Testis (tissue), 2 donors: ENCODE measurements at regions not wholly inside any gene's neighbourhood (a gene's known extent, or its start where the extent isn't known, plus 50 kb on each side); places are given as distances from the start of the nearest gene placed in this dataset.

ENCODE experiments used
- DNase-seq: peaks from one replicate; pipeline ENCODE4 v3.0.0-alpha.2; 2019
- H3K27ac ChIP-seq, 2 donors: fragments of 200-600 bp; sonication (generic); one replicate each; pipeline ENCODE4 v1.5.1; 2019
- H3K27me3 ChIP-seq: fragments of 200-600 bp; sonication (generic); one replicate; pipeline ENCODE4 v1.5.1; 2019
- H3K36me3 ChIP-seq: fragments of 200-600 bp; sonication (generic); one replicate; pipeline ENCODE4 v1.5.1; 2017; ENCODE audit warnings: low read depth; ENCODE audit errors: missing control alignments
- H3K4me1 ChIP-seq: fragments of 200-600 bp; sonication (generic); one replicate; pipeline ENCODE4 v1.5.1; 2019
- H3K4me3 ChIP-seq, 2 donors: fragments of 200-600 bp; sonication (generic); one replicate each; pipeline ENCODE4 v1.5.1; 2017 to 2019
- H3K9me3 ChIP-seq: fragments of 200-600 bp; sonication (generic); one replicate; pipeline ENCODE4 v1.5.1; 2017
- POLR2A ChIP-seq: fragments of 450-650 bp; IDR thresholded peaks from one replicate; pipeline ENCODE4 v1.6.1; 2017; ENCODE audit warnings: antibody characterized with exemption, mild to moderate bottlenecking, moderate library complexity
- WGBS, 2 donors: methylation state at CpG; one replicate each; pipeline ENCODE4 v1.1.5; 2018; 5-methylcytosine and 5-hydroxymethylcytosine counted together
- intact Hi-C: fragments of 100-400 bp; cut with DNase I; formaldehyde crosslinking; loops from one replicate; pipeline ENCODE4 v1.15.1; 2023; ENCODE audit warnings: low total_unique reads
- TF ChIP-seq, protein P1 (sequence below), 3 experiments: fragments of 450-650 bp in 2 of 3; fragments of 200-600 bp in 1 of 3; sonication (generic) in 1 of 3; IDR thresholded peaks; one replicate each; pipeline ENCODE4 v1.5.1; 2016 to 2019; ENCODE audit warnings: antibody characterized with exemption in 3 of 3, mild to moderate bottlenecking in 2 of 3, moderate library complexity in 1 of 3

DNA sequence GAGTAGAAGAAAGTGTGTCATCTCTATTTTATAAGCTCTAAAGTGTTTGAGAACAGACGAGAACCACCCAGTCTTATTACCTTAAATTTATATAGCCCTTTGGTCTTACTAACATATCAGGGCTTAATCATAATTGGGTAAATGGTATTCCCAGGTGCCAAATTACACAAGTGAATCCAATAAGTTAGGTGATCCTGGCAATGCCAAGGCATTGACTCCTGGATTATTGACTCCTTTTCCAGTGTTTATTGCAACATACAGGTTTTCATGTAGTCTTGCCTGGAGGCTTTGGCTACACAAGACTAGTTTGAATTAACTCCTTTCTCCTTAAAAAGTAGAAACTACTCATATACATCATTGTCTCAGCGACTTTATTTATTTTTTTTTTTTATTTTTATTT, 59.7 kb upstream of the MAPRE2 start:
- 77 to 80% methylated on average over 2 of the region's 2 CpGs for WGBS, 2 donors
- intact Hi-C loops = no loop called here
- H3K9me3 ChIP-seq = no peaks in the 10 kb centered on the region

DNA sequence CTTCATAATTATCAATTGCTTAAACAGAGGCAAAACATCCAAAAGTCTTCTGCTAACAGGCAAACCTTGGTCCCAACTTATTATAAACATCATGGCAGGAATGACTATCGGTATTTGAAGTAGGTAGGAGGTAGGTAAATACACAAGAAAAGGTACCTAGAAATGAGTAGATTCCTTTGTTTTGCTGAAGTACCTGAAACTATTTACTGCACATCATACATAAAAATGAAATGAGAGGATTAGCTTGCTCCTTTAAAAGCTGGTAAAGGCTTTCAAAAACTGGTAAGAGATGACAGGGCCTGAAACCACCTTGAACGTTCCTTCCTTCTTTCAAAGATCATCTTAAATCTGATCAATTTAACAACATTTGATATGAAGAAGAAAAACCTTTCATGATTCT, 55.2 kb upstream of the MAPRE2 start:
- Histone ChIP-seq H3K4me3 (no peak overlapping the region), H3K36me3 (no peaks in the 10 kb centered on the region), H3K4me1 (no peaks in the 10 kb centered on the region), H3K27me3 (no peaks in the 10 kb centered on the region), H3K27ac (no peak overlapping the region), H3K9me3 (no peaks in the 10 kb centered on the region)
- no peak for DNase-seq
- intact Hi-C loops = no loop called here
- 80 to 94% methylated on average over 2 of the region's 2 CpGs for WGBS, 2 donors
- TF ChIP-seq, protein P1, sequence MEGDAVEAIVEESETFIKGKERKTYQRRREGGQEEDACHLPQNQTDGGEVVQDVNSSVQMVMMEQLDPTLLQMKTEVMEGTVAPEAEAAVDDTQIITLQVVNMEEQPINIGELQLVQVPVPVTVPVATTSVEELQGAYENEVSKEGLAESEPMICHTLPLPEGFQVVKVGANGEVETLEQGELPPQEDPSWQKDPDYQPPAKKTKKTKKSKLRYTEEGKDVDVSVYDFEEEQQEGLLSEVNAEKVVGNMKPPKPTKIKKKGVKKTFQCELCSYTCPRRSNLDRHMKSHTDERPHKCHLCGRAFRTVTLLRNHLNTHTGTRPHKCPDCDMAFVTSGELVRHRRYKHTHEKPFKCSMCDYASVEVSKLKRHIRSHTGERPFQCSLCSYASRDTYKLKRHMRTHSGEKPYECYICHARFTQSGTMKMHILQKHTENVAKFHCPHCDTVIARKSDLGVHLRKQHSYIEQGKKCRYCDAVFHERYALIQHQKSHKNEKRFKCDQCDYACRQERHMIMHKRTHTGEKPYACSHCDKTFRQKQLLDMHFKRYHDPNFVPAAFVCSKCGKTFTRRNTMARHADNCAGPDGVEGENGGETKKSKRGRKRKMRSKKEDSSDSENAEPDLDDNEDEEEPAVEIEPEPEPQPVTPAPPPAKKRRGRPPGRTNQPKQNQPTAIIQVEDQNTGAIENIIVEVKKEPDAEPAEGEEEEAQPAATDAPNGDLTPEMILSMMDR (IDR thresholded peaks at IDR 0.05) = no peak
- TF ChIP-seq POLR2A = no peak

More for the DNA sequence above, 59.7 kb upstream of the MAPRE2 start:
- H3K27me3 ChIP-seq = no peaks in the 10 kb centered on the region
- H3K4me1 ChIP-seq = peaks cover 14% of the 10 kb centered on the region
- DNase-seq = no peak
- no peak overlapping the region for H3K4me3 ChIP-seq
- no peak overlapping the region for H3K27ac ChIP-seq
- no peaks in the 10 kb centered on the region for H3K36me3 ChIP-seq
- TF ChIP-seq, protein P1 (IDR thresholded peaks at IDR 0.05) = no peak
- no peak for TF ChIP-seq POLR2A

DNA sequence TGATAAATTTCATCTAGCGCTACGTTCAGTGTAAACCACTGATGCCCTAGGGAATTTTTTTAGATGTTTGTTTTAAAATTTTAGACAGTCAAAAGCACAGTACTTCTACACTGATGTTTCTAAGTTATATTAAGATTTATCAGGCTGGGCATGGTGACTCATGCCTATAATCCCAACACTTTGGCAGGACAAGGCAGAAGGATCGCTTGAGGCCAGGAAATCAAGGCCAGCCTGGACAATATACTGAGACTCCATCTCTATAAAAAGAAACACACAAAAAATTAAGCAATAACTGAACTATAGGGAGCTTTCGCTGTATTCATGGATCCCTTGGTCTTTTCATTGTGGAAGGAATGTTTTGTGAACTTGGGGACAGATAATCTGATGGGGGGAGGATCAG, 50.6 kb upstream of the MAPRE2 start:
- no peaks in the 10 kb centered on the region for H3K27me3 ChIP-seq
- no peaks in the 10 kb centered on the region for H3K9me3 ChIP-seq
- H3K27ac ChIP-seq = no peak overlapping the region
- H3K36me3 ChIP-seq = no peaks in the 10 kb centered on the region
- no peaks in the 10 kb centered on the region for H3K4me1 ChIP-seq
- TF ChIP-seq POLR2A = no peak
- TF ChIP-seq, protein P1 (IDR thresholded peaks at IDR 0.05) = no peak
- 82 to 88% methylated on average over 4 of the region's 4 CpGs for WGBS, 2 donors
- DNase-seq = no peak
- H3K4me3 ChIP-seq = no peak overlapping the region
- intact Hi-C loops = no loop called here

- Histone ChIP-seq H3K4me1 (no peaks in the 10 kb centered on the region), H3K27ac (no peak overlapping the region), H3K36me3 (no peaks in the 10 kb centered on the region), H3K27me3 (no peaks in the 10 kb centered on the region), H3K4me3 (no peak overlapping the region), H3K9me3 (no peaks in the 10 kb centered on the region)
- TF ChIP-seq, protein P1 (IDR thresholded peaks at IDR 0.05) = no peak
- no peak for TF ChIP-seq POLR2A
- WGBS, 2 donors = 90 to 92% methylated on average over 7 of the region's 7 CpGs
- intact Hi-C loops = no loop called here
- DNase-seq = no peak
Measured at GRCh38 chr18:34991152-34991551, 50.1 kb upstream of the MAPRE2 start.
